GM12865 (cell line): ENCODE measurements at regions not wholly inside any gene's neighbourhood (a gene's known extent, or its start where the extent isn't known, plus 50 kb on each side); places are given as distances from the start of the nearest gene placed in this dataset.

Experiments used
- DNase-seq: peaks from one replicate; pipeline ENCODE4 v3.0.0; 2010; ENCODE audit warnings: low read depth
- H3K4me3 ChIP-seq: 2 replicates; pipeline ENCODE4 v1.5.1; 2011; ENCODE audit warnings: mild to moderate bottlenecking, low read depth, low read length, control low read depth
- TF ChIP-seq, protein P1 (sequence below): IDR thresholded peaks from 2 replicates; pipeline ENCODE4 v1.5.1; 2011; ENCODE audit warnings: low read length, control low read depth, low read depth, inconsistent platforms; ENCODE audit not compliant: insufficient read depth; ENCODE audit errors: missing control alignments

DNA sequence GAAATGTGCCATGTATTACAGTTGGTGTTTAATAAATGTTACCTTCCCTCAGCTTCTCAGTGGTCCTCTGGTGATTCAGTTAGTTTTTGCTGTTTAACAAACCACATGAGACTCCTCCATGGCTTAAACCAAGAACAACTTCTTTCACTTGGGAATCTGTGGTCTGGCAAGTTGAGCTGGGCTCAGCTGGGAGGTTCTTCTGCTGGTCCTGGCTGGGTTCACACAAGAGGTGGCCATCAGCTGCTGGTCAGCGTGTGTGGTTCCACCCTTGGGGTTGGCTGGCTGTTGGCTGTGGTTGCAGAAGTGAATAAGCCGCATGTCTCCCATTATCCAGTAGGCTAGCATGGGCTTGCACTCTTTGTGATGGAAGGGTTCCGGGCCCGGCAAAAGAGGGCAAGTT, 160.5 kb downstream of the MIAT start:
- TF ChIP-seq, protein P1, sequence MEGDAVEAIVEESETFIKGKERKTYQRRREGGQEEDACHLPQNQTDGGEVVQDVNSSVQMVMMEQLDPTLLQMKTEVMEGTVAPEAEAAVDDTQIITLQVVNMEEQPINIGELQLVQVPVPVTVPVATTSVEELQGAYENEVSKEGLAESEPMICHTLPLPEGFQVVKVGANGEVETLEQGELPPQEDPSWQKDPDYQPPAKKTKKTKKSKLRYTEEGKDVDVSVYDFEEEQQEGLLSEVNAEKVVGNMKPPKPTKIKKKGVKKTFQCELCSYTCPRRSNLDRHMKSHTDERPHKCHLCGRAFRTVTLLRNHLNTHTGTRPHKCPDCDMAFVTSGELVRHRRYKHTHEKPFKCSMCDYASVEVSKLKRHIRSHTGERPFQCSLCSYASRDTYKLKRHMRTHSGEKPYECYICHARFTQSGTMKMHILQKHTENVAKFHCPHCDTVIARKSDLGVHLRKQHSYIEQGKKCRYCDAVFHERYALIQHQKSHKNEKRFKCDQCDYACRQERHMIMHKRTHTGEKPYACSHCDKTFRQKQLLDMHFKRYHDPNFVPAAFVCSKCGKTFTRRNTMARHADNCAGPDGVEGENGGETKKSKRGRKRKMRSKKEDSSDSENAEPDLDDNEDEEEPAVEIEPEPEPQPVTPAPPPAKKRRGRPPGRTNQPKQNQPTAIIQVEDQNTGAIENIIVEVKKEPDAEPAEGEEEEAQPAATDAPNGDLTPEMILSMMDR, result no peak
- no peak overlapping the region for H3K4me3 ChIP-seq
- DNase-seq, result no peak

DNA sequence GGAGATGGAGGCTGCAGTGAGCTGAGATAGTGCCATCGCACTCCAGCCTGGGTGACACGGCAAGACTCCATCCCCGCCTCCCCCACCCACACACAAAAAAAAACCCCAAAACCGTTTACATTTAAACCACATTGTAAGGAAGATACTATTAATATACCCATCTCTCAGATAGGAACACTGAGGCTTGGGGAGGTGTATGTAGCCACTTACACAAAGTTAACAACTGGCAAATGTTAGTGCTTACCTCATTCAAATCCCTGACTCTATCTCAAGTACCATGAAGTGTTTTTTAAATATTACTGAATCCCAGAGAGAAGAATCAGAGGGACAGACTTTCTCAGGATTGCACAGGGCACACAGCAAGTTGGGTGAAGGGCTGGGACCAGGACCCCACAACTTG, 164.5 kb downstream of the MIAT start:
- no peak overlapping the region for H3K4me3 ChIP-seq
- DNase-seq, result no peak
- TF ChIP-seq, protein P1, result no peak

DNA sequence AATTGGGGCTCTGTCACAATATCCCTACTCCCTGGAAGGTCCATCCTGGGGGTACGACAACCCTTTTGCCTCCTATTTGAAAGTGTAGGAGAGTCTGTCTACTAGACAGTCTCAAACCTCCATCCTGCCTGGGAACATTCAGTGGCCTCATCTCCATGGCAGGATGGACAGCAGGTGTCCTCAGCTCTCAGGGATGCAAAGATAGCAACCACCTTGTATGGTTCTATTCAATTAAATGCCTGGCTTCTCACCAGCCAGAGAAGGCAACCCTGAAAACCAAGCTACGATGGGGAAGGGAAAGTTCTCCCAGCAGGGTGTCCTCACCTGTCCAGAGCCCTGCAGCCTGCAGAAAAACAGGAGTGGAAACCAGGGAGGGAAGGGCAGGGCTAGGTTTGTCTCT, 164.9 kb downstream of the MIAT start:
- H3K4me3 ChIP-seq, result no peak overlapping the region
- TF ChIP-seq, protein P1, result no peak
- DNase-seq, result no peak

DNA sequence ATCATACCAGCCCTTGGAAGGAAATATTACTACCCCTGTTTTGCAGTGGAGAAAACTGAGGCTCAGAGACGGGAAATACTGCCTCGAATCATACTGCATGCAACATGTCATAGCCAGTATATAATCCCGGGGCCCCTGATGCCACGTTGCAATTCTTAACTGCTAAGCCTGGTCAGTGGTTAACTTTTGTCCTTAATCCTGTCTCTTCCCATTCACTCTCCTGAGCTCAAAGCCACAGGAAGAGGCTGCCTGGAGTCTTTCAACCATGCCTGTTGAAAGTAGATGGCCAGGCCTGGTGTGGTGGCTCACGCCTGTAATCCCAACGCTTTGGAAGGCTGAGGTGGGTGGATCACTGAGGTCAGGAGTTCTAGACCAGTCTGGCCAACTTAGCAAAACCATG, 166.6 kb downstream of the MIAT start:
- no peak for DNase-seq
- TF ChIP-seq, protein P1, result no peak
- no peak overlapping the region for H3K4me3 ChIP-seq

DNA sequence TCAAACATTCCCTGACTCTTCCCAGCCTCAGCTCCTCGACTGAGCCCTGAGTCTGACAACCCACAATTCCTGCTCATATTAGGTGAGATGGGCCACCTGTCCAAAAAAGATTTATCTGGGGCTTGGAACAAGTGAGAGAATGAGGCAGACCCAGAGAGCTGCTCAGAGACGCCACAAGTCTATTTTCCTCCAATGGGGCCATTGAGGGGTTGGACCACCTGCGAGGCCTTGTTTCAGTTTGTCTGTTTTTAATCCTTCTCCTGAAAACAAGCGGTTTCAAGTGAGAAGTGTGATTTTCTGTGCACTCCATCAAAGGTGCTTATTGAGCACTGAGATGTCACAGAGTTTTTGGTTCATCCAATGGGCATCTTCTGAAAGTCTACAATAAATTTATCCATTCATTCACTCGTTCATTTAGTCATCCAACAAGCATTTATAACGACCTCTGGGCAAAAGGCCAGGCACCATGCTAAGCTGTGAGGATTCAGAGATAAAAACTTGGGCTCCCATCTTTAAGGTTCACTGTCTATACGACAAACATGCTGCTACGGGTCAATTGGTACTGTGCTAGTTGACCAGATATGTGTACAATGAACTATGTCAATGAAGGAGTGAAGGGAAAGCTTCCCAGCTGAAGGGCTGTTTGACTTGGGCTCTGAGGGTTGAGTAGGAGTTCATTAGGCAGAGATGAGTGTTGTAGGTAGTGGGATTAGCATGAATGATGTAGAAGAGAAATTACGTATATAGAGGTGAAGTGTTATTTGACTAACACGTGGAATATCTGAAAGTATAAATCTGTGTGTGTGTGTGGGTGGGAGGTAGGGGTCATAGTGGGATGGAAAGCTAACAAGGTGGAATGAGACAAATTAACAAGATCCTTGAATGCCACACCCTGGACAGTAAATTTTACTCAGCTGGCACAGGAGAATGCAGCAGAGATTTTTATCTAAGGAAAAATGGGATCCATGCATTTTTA, 168.9 kb downstream of the MIAT start:
- no peak overlapping the region for H3K4me3 ChIP-seq
- DNase-seq, result no peak
- TF ChIP-seq, protein P1, result no peak

DNA sequence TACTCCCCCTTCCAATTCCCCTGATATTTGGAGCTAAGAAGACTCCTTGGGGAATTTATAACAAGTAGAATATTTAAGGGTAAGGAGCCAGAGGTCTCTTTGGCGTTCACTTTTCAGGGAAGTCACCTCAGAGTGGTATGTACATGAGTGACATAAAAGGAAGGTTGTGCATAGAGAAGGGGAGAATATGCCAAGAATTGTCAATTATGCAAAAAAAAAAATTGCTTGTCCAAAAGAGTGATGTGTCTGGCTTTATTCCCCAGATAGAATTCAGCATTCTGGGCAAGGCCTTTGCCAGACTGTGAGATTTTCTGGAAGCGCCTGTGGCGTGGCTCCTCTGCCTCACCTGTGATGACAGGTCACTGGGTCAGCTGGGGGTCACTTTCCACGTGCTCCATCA, 170.2 kb downstream of the MIAT start:
- TF ChIP-seq, protein P1, result no peak
- H3K4me3 ChIP-seq, result no peak overlapping the region
- DNase-seq, result no peak
